ENCODE measurements at regions not wholly inside any gene's neighbourhood (a gene's known extent, or its start where the extent isn't known, plus 50 kb on each side); places are given as distances from the start of the nearest gene placed in this dataset.

- Histone ChIP-seq H2AFZ (no peak overlapping the region), H3K27me3 (no peaks in the 10 kb centered on the region), H3K79me2 (no peaks in the 10 kb centered on the region), H3K9me2 (replicated peaks; ENCODE audit: insufficient read depth) (no peaks in the 10 kb centered on the region), H3K4me1 (ENCODE audit: insufficient read depth) (no peaks in the 10 kb centered on the region), H3K27ac (no peak overlapping the region), H4K20me1 (ENCODE audit: insufficient read depth, poor library complexity, severe bottlenecking) (no peaks in the 10 kb centered on the region), H3K36me3 (replicated peaks; ENCODE audit: insufficient read depth, low read depth) (no peaks in the 10 kb centered on the region), H3K9me3 (ENCODE audit: low read depth) (no peaks in the 10 kb centered on the region), H3K4me2 (no peak overlapping the region), H3K4me3 (no peak overlapping the region)
- no peak for TF ChIP-seq EZH2phosphoT487 (IDR thresholded peaks at IDR 0.05; ENCODE audit: low read depth, severe bottlenecking, unreplicated experiment)
- no peak for TF ChIP-seq CTCF (IDR thresholded peaks at IDR 0.05; ENCODE audit: poor library complexity)
- TF ChIP-seq EZH2 (IDR thresholded peaks at IDR 0.05; ENCODE audit: borderline replicate concordance) = no peak
- 75% methylated on average over 8 of the region's 8 CpGs for whole genome bisulfite sequencing (ENCODE audit: low lambda C conversion rate, missing lambda C conversion rate)
- DNase-seq (ENCODE audit: low spot score) = no peak
These were observed 334.7 kb upstream of the CHRM2 start for GRCh38 chr7:136533732-136534131.

- no peaks in the 10 kb centered on the region for H3K79me2 ChIP-seq
- H3K9me3 ChIP-seq (ENCODE audit: low read depth) = no peaks in the 10 kb centered on the region
- no peak overlapping the region for H3K27ac ChIP-seq
- H3K27me3 ChIP-seq = no peaks in the 10 kb centered on the region
- no peaks in the 10 kb centered on the region for H3K9me2 ChIP-seq (replicated peaks; ENCODE audit: insufficient read depth)
- no peak overlapping the region for H3K4me2 ChIP-seq
- no peak overlapping the region for H3K4me3 ChIP-seq
- H3K36me3 ChIP-seq (replicated peaks; ENCODE audit: insufficient read depth, low read depth) = no peaks in the 10 kb centered on the region
- H4K20me1 ChIP-seq (ENCODE audit: insufficient read depth, poor library complexity, severe bottlenecking) = no peaks in the 10 kb centered on the region
- no peak for DNase-seq (ENCODE audit: low spot score)
- H2AFZ ChIP-seq = no peak overlapping the region
- TF ChIP-seq EZH2phosphoT487 (IDR thresholded peaks at IDR 0.05; ENCODE audit: low read depth, severe bottlenecking, unreplicated experiment) (no peak), EZH2 (IDR thresholded peaks at IDR 0.05; ENCODE audit: borderline replicate concordance) (no peak)
- peaks cover 4% of the 10 kb centered on the region for H3K4me1 ChIP-seq (ENCODE audit: insufficient read depth)
These were observed 337.6 kb upstream of the CHRM2 start for GRCh38 chr7:136530831-136531230.

GRCh38 chr7:136528329-136528728 is 340.1 kb upstream of the CHRM2 start:
- DNase-seq (ENCODE audit: low spot score) = peak; percentile 66
- no peak for TF ChIP-seq EZH2 (IDR thresholded peaks at IDR 0.05; ENCODE audit: borderline replicate concordance)
- no peak for TF ChIP-seq EZH2phosphoT487 (IDR thresholded peaks at IDR 0.05; ENCODE audit: low read depth, severe bottlenecking, unreplicated experiment)
- no peak for TF ChIP-seq CTCF (IDR thresholded peaks at IDR 0.05; ENCODE audit: poor library complexity)
- Histone ChIP-seq H3K9me2 (replicated peaks; ENCODE audit: insufficient read depth) (no peaks in the 10 kb centered on the region), H3K4me1 (ENCODE audit: insufficient read depth) (peaks cover 4% of the 10 kb centered on the region), H4K20me1 (ENCODE audit: insufficient read depth, poor library complexity, severe bottlenecking) (no peaks in the 10 kb centered on the region), H3K4me2 (no peak overlapping the region), H3K27ac (peak overlapping the region; percentile 56), H3K36me3 (replicated peaks; ENCODE audit: insufficient read depth, low read depth) (no peaks in the 10 kb centered on the region), H3K79me2 (no peaks in the 10 kb centered on the region), H2AFZ (no peak overlapping the region), H3K27me3 (no peaks in the 10 kb centered on the region), H3K9me3 (ENCODE audit: low read depth) (no peaks in the 10 kb centered on the region), H3K4me3 (no peak overlapping the region)
- WGBS (ENCODE audit: low lambda C conversion rate, missing lambda C conversion rate) = 46% methylated on average over 2 of the region's 2 CpGs

GRCh38 chr7:136527554-136527953 is 340.9 kb upstream of the CHRM2 start:
- TF ChIP-seq CTCF (IDR thresholded peaks at IDR 0.05; ENCODE audit: poor library complexity) (no peak), EZH2phosphoT487 (IDR thresholded peaks at IDR 0.05; ENCODE audit: low read depth, severe bottlenecking, unreplicated experiment) (no peak), EZH2 (IDR thresholded peaks at IDR 0.05; ENCODE audit: borderline replicate concordance) (no peak)
- Histone ChIP-seq H4K20me1 (ENCODE audit: insufficient read depth, poor library complexity, severe bottlenecking) (no peaks in the 10 kb centered on the region), H3K27ac (no peak overlapping the region), H3K4me2 (no peak overlapping the region), H3K36me3 (replicated peaks; ENCODE audit: insufficient read depth, low read depth) (no peaks in the 10 kb centered on the region), H3K9me2 (replicated peaks; ENCODE audit: insufficient read depth) (no peaks in the 10 kb centered on the region), H3K4me1 (ENCODE audit: insufficient read depth) (peaks cover 4% of the 10 kb centered on the region), H3K79me2 (no peaks in the 10 kb centered on the region), H2AFZ (no peak overlapping the region), H3K4me3 (no peak overlapping the region), H3K9me3 (ENCODE audit: low read depth) (no peaks in the 10 kb centered on the region), H3K27me3 (no peaks in the 10 kb centered on the region)
- DNase-seq (ENCODE audit: low spot score) = no peak
- 92% methylated on average over 1 of the region's 1 CpG for WGBS (ENCODE audit: low lambda C conversion rate, missing lambda C conversion rate)
